NCI-H526 treated with DMSO at 0.1 percent for 48 hours (cell line): ENCODE measurements at regions not wholly inside any gene's neighbourhood (a gene's known extent, or its start where the extent isn't known, plus 50 kb on each side); places are given as distances from the start of the nearest gene placed in this dataset.

Source experiments
- DNase-seq: peaks from one replicate; lab custom pipeline; 2025; lab: John Stamatoyannopoulos, UW

DNA sequence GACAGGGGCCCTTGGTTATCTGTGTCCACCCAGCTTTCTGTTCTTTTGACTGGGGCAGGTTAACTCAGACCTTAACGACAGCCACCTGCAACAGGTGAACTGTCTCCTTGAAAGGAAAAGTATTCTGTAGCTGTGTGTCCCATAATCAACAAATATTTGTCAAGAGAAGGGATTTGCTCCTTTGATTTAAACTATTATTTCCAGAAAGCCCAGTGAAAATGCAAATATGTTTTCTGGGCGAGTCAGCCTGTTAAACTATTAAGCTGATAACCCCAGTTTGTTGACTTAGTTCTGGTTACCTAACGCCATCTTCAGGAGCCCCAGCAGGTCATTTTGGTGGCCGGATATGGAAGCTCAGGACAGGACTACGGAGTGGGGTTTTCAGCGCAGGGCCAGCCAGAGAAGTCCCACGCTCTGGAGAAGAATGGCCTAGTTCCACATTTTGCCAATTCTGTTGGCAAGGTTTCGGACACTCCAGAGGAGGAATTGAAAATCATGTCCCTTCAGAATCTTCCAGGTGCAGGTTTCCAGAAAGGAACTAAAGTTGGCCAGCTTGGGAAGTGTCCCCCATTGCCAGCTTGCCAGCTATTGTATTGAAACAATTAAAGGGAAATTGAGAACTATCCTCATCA is 54.5 kb downstream of the ADRA2A start:
- no peak for DNase-seq

DNA sequence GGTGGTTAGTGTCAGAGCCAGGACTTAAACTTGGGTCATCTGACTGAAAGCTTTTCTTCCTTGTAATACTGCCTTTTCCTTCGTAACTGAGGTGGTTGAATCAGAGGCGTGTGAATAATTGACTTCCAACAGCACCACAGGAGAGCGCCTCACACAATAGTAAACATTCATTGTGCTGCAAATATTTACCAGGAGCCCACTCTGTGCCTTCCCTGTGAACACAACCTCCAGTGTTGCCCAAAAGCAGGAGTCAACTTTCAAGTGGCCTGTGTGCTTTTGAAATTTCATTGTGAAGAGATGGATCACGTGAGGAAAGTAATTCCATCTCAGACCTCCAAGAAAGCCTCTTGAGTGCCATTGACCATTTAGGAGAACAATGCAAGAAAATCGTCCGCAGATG is 60.2 kb downstream of the ADRA2A start:
- DNase-seq, result no peak

DNA sequence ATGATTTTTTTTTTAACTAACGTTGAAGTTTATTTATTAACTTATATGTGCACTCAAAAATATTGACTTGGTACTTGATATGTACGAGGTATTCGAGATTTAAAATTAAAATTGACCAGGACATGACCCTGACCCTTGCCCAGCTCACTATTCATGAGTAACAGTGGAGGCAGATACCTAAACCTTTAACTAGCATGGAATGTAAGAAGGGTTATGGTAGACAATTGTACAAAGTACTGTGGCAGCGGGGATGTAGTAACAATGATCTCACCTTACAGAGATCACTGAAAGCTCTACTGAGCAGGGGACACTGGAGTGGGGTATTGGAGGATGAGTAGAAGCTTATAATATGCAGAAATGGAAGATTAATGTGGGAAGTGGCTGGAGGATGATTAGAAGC is 60.8 kb downstream of the ADRA2A start:
- no peak for DNase-seq

DNA sequence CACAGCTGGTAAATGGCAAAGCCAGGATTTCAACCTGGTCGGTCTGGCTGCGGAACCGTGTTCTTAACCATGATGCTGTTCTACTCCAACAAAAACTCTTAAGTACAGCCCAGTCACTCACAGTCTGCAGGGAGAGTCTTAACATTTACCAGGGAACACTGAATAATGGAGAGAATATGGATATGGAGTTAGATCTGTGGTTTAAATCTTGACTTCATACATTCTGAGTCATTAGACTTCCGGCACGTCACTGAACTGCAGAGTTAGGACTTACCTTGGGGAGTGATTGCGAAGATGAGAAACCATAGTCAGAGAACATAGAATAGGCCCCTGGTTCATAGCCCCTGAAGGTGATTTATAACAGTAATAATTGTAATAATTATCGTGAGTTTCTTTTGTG is 61.7 kb downstream of the ADRA2A start:
- DNase-seq, result no peak

DNA sequence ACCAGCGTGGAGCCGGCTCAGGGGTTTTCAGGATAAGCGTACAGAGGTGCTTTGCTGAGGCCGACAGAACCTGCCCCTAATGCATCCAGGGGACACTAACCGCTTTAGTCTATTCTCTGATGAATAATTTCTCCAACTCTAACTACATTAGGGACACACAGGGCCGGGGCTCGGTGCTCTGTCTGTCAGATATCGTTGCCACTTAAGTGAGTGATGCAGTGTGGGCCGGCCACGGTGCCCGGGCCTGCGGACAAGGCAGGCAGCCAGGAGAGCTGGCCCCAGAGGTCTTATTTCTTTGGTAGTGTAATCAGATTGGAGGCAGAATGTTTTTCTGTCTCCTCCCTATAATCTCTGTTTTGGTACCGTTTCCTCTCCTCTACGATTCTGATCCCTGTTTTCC is 62.7 kb downstream of the ADRA2A start:
- no peak for DNase-seq

DNA sequence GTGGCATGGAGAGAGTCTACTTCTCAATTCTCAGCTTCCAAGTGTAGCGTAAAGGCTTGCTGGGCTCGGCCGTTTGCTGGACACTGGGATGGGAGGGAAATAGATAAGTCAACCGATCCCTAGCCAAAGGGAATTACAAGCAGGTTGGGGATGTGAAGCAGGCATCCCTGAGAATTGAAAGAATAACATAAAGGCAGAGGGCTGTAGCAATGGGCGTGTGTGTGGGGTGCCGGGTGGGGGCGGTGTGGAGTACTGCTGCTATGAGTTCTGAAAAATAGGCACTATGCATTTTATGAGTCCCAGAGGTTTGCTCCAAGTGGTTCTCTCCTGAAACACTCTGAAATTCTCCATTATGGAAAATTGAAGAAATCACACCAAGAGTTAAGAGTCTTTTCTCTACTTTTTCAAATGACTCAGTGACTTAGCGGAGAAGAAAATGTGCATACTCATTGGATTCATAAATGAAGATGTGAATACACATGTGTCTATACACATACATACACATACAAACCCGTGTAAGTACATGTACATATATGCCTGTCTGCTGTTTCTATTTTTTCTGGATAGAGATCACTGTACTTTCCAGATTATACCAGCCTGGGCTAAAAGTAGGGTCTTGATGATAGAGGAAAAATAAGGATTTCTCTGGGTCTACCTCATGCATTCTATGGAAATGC is 65.4 kb downstream of the ADRA2A start:
- no peak for DNase-seq

DNA sequence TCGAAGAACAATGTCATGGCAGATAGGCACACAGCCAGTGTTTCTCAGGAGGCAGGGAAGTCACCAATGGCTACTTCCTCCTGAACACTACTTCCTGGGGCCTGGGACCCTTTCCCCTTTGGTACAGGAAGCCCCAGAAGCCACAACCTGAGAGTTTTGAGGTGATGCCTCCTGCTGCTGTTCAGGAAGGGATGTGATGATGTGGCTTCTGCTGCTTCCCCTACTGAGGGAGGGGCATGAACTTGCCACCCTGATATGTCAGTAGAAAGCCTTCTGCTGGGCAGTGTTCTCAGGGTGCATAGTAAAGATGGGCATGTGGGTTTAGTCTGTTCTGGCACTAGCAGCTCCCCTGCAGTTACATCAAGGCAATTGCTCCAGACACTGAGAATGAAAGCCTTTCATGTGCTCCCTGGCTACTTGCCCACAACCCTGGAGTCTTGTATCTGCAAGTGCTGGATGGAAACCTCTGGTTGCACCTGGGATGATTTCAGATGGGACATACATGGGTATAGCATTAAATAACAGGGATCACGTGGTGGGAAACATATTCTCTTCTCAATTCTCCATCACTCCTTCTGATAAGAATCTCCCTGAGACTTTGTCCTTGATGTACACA is 69.3 kb downstream of the ADRA2A start:
- no peak for DNase-seq

DNA sequence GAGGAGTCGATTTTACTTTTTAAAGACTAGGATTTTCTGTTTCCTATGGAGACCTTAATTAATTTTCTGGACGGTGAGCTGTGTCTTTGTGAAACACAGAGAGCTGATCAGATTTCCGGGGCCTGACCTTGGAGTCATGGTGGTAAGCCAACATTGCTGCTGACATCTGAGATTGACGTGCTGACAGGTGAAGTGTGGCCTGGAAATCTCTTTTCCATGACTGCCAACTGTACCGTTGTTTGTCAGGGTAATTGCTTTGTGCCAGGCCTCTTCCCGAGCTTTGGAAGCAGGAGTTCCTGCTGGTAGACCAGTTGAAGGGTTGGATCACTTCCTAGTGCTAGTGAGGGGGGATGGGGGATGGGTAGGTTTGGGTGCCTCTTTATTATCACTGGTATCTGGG is 71.2 kb downstream of the ADRA2A start:
- DNase-seq, result no peak

DNA sequence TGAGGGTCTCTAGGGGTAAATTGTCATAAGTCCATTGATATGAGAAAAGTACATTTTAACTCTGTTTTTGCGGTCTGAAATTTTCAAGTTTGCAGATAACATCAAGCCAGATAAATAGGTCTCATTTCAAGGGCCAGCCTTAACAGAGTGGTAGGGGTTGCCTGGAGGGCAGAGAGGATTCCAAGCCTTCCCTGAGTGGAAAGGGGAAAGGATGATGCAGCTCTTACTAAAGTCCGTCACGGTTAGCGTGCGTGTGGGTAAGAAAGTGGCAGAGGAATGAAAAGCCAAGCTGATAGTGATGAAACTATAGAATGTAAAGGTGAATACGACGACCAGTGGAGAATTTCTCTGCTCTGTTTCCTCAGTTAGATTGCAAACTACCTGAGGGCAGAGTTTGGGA is 71.6 kb downstream of the ADRA2A start:
- no peak for DNase-seq

DNA sequence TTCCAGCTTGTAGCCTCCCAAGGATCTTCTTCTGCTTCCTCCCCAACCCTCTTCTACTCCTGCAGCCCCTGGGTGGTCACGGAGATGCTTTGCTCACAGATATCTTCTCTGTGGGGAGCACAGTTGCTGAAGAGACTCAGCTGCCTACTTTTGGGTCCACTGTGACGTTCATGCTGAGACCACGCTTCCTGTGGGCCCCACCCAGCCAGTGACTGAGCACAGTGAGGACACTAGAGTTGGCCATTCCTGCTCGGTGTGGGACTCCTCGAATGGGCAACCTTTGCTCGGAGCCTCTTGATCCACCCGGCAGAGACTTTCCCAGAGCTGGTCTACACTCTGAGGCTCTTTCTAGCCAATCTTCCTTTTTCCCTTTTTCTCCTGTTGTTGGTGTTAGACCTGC is 73.9 kb downstream of the ADRA2A start:
- DNase-seq, result no peak

DNA sequence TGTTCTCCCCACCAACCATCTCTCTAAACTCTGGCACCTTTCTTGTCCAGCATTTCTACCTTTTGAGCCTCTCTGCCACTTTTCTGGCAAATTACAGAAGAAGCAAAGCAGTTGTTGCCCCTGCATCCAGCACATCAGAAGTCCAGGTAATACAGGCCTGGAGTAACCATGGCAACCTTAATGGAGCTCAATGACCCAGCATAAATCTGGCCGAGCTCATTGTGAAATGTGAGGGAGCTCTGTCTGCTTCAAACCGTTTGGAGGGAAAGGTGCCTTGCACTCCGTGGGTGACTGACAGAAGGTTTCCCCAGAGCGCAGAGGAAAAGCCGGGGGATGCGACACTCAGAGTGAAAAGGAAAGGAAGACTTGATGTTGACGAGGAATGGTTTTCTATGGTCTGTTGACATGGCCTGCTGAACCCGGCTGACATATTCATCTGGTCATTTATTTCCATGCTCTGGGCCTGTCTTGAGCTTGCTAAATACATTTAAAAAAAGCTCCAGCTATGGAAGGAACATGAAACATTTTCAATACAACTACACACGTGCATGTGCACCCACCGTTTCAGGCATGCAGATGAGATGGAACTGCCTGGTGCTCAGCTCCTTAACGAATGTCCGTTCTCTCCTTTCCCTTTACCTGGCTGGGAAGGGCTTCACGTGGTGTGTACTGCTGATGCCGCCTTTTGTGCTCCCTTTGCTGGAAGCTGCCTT is 74.9 kb downstream of the ADRA2A start:
- no peak for DNase-seq

DNA sequence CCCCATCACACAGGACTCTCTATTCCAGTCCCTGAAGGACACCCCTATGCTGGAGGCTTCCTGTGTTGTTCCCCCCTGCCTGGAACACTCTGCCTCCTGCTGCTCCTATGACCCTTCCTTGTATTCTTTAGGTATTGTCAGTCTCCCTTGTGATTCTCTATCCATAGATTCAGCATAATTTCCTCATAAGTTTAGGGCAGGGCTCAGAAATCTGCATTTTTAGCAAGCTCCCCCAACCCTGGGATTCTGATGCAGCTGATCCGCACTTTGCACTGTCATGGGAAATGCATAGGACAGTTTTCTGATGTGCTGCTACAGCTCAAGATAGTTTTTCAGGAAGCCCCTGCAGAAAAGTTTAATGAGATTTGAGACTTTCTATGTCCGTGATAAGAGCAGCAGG is 79.9 kb downstream of the ADRA2A start:
- no peak for DNase-seq

DNA sequence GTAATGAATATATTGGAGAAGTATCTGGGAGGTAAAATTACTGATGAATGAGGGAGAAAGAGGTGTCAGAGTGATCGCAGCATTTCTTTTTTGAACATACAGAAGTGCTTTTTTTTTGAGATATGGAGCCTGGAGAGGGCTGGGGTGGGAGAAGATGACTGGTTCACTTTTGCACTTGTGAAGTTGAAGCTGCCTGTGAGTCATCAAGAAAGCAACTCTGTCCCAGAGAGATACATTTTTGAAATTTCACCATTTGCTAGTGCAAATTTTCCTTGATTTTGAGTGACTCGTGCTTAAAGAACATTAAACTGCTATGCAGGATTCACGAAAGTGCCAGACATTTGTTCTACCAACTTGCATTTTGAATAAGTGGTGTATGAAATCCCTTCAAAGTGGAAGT is 81.8 kb downstream of the ADRA2A start:
- no peak for DNase-seq

DNA sequence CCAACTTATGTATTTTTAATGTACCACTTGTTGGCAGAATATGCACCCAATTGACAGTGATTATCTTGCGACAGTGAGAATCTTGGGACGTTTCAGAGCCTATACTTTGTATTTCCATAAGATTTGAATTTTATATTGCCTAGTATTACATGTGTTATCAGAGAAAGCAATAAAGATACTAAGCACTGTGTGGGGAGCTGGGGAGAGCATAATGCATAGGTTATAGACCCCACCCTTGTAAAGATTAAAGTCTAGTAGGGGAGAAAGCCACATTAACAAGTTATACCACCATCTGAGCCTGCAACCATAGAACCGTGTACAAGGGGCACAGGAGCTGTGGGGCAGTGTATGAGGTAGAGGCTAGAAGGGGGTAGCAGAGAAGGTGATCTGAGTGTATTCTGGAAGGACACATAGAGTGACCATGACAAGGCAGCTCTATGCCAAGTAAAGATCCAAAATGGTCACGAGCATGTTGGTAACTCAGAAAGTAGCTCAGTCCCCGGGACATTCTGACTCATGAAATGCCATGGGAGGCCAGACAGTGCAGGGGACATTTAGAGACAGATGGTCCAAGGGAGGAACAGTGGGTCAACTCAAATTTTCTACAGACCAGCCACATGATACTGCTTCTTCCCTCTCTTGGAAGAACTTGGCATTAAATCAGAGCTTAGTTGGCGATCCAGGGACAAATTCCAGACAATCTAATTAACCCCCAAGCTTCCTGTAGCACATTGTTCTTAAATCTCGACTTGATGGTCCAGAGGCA is 84.5 kb downstream of the ADRA2A start:
- no peak for DNase-seq

DNA sequence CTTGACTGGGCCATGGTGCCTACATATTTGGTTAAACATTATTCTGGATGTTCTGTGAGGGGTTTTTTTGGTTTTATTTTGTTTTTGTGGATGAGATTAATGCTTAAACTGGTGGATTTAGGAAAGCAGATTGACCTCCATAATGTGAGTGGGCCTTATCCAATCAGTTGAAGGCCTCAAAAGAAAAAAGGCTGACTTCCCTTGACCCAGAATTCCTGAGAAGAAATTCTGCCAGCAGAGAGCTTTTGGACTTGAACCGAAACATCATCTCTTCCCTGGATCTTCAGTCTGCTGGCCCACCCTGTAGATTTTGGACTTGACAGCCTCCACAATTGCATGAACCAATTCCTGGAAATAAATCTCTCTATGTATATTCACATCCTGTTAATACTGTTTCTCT is 94.4 kb downstream of the ADRA2A start:
- no peak for DNase-seq

DNA sequence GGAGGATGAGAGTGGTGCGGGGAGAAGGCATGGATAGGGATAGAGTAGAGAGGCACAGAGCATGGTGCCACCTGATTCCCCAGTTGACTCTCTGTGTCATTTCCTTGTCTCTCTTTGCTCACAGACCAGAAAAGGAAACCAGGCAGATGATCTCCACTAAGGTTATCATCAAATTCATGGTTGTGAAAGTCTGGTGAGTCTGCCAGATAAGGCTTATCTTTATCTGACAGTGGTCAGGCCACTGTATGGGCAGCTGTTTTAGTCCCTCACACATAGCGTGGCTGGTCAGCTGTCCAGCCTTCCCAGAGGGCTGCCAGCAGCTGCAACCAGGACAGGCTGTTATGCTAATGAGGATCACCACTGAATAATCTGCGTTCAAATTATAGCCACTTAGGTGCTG is 99.0 kb downstream of the ADRA2A start:
- DNase-seq, result no peak

DNA sequence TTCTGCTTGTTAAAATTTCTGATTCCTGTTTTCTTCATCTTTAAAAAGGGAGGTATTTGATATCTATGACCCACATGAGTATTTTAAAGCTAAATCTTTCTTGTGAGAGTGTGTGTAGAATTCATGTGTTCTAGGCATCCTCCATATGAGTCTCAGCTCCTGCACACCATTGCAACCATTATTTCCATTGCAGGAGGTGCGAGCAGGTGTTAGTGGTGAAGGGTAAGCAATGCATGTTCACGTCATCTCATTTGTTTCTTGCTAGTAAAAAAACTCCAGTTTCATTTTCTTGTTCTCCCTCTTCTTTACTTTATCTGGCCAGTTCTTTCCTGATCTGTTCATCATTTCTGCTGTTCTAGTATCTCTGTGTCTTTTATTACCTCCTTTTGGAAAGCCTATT is 100.5 kb downstream of the ADRA2A start:
- no peak for DNase-seq

DNA sequence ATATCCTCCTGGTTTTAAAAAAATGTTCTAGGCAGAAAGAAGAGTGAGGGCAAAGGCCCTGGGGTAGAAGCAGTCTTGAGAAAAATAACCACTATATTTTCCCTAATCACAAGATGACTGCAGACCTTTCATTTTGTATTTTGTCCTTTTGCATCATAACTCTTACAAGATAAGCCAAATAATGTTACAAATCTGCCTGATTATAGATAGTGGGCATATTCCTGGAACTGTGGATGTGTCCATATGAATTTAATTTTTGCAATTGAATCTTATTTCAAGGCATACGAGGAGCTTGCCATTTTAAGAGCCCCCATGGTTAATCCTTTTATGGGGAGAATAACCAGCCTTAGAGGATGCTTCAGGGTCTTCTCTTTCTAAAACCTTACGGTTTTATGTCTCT is 102.7 kb downstream of the ADRA2A start:
- DNase-seq, result no peak

DNA sequence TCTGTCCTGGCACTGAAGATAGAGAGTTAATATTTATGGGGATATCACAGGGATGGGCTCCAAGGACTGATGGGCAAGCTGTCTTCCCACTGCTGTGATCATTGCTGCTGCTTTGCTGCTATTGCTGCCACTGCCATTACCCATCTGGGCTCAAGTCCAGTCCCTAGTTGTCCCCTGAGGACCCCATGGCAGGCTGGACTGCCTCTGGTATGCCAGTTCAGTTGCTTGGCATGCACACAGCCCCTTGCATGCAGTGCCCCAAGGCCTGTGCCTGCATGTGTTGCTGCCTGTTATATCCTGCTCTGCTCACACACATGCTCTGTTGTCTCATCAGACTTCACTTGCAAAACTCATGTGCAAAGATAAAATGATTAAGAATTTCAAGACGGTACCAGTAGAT is 109.5 kb downstream of the ADRA2A start:
- no peak for DNase-seq

DNA sequence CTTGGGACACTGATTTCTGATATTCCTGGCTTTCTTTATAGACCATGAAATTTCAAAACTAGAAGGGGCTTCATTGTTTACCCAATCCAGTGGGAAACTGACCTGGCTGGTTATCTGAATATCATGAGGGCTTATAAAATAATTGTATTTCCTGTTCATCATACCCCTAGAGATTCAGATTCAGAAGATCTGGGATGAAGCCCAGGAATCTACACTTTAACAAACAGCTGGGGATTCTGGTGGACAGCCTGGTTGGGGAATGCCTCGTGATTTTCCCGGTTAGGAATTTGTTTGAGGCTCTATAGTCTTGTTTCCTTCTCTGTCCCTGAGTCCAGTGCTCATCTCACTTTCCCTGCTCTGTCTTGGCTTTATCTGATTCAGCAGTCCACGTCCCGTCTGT is 110.3 kb downstream of the ADRA2A start:
- DNase-seq, result no peak

DNA sequence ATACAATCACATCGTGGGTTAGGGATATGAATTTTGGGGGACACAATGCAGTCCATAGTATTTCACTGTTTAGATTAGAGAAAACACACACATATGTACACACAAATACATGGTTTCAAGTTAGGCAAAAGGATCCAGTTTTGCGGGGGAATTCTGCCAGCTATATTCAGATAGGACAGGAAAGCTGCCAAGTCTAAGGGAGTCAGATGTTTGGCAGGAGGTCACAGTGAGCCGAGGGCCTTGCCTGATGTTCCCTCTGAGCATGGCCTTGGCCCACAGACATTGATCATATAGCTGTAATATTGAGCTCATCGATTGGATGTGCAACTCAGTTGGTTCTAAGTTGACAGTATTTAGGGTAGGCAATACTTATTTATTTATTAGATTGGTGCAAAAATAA is 122.8 kb downstream of the ADRA2A start:
- DNase-seq, result no peak

DNA sequence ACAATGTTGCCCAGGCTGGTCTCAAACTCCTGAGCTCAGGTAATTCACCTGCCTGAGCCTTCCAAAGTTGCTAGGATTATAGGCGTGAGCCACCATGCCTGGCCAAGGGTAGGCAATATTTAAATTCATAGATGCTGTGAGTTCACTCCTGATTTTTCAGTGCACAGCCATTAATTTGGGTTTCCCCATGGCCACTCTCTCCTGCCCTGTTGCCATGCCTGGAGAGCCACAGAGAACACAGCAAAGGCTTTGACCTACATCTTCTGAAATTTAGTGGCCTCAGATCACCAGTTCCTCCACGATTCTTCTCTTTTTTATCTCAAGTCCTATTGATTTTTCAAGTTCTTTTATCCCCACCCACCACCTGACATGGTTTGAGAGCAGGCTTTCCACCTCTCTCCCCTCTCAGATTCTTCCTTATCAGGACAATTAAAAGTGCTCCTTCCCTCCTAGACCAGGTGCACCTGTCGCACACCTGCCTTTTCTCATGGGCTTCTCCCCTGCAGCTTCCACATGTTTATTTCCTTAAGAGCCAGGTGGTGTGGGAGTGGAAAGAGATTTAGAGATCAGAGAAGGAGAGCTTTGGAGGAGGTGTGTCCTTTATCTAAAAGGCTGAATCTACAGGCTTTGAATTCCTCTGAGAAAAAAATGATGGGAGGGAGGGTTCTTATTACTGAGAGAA is 123.8 kb downstream of the ADRA2A start:
- no peak for DNase-seq
